ENCODE measurements at regions not wholly inside any gene's neighbourhood (a gene's known extent, or its start where the extent isn't known, plus 50 kb on each side); places are given as distances from the start of the nearest gene placed in this dataset.

GRCh38 chr9:110115341-110115820, 92.6 kb downstream of the C9orf152 start:
- TF ChIP-seq SUZ12 (IDR thresholded peaks at IDR 0.05; ENCODE audit: extremely low read depth, insufficient read depth, insufficient read length), result no peak
- TF ChIP-seq ZNF274 (IDR thresholded peaks at IDR 0.05; ENCODE audit: low read depth, low read length), result no peak

Data from NT2/D1 (cell line).